ENCODE measurements at regions not wholly inside any gene's neighbourhood (a gene's known extent, or its start where the extent isn't known, plus 50 kb on each side); places are given as distances from the start of the nearest gene placed in this dataset.

GRCh38 chr9:80692751-80693150, 996.6 kb downstream of the TLE1 start:
- ChIA-PET RAD21 (ENCODE audit: unreplicated experiment) (no interaction called here), SMC1A (ENCODE audit: uncharacterized antibody, unreplicated experiment) (interaction anchor here (0.8 kb wide), 1 partner anchor 23 kb away, joined by 4 read pairs; no protein-coding TSS in a partner anchor), CTCF (no interaction called here), POLR2A (no interaction called here)
- H3K36me3 ChIP-seq (ENCODE audit: control insufficient read depth in 2 of 2, insufficient read depth in 2 of 2, low read length in 1 of 2): no peaks in the 10 kb centered on the region
- H3K4me1 ChIP-seq (ENCODE audit: control insufficient read depth, insufficient read depth, low read length): no peaks in the 10 kb centered on the region
- H3K79me2 ChIP-seq (ENCODE audit: control insufficient read depth, insufficient read depth, low read length): no peaks in the 10 kb centered on the region
- H3K27me3 ChIP-seq (replicated peaks in 1 of 2; ENCODE audit: control insufficient read depth in 2 of 2, insufficient read depth in 2 of 2, low read length in 1 of 2): no peaks in the 10 kb centered on the region
- no peaks in the 10 kb centered on the region for H3K9me3 ChIP-seq (replicated peaks; ENCODE audit: control insufficient read depth, insufficient read depth, low read length)
- no peak overlapping the region for H3K27ac ChIP-seq (ENCODE audit: control insufficient read depth, insufficient read depth)
- H4K20me1 ChIP-seq (ENCODE audit: control insufficient read depth, insufficient read depth): no peaks in the 10 kb centered on the region
- H3K9ac ChIP-seq (ENCODE audit: control insufficient read depth, insufficient read depth, low read length): no peak overlapping the region
- ATAC-seq: no peak
- BruUV-seq (replicated peaks): no TSS peak
- DNase-seq (ENCODE audit: low read depth, low spot score): no peak
- in situ Hi-C loops (cut with MboI) (no loop called here), intact Hi-C loops (cut with micrococcal nuclease; ENCODE audit: unreplicated experiment) (no loop called here)
- no peak overlapping the region for H2AFZ ChIP-seq (ENCODE audit: control insufficient read depth, low read depth, low read length)
- FAIRE-seq: peak; percentile 13
- no peak overlapping the region for H3K4me2 ChIP-seq (ENCODE audit: control insufficient read depth, insufficient read depth)
- no peak overlapping the region for H3K4me3 ChIP-seq
- TF ChIP-seq CHD4 (IDR thresholded peaks at IDR 0.05): no peak
- no peak for TF ChIP-seq HDAC2 (IDR thresholded peaks at IDR 0.05)
- no peak for TF ChIP-seq CUX1 (IDR thresholded peaks at IDR 0.05; ENCODE audit: insufficient replicate concordance, low read depth, low read length)
- TF ChIP-seq POLR2AphosphoS2 (IDR thresholded peaks at IDR 0.05; ENCODE audit: low read depth, low read length): no peak
- TF ChIP-seq MTA2 (IDR thresholded peaks at IDR 0.05; ENCODE audit: low read depth): no peak
- no peak for TF ChIP-seq FOXM1 (IDR thresholded peaks at IDR 0.05; ENCODE audit: low read depth, low read length)
- TF ChIP-seq PRDM15 (CRISPR knock-in tag; IDR thresholded peaks at IDR 0.05): no peak
- TF ChIP-seq ZBTB4 (CRISPR knock-in tag; IDR thresholded peaks at IDR 0.05): no peak
- no peak for TF ChIP-seq BACH1 (IDR thresholded peaks at IDR 0.05; ENCODE audit: borderline replicate concordance)
- no peak for TF ChIP-seq PBX3 (IDR thresholded peaks at IDR 0.05; ENCODE audit: insufficient replicate concordance, low read depth, low read length)
- no peak for TF ChIP-seq SIN3A (IDR thresholded peaks at IDR 0.05; ENCODE audit: low read depth, low read length)
- no peak for TF ChIP-seq NBN (IDR thresholded peaks at IDR 0.05)
- no peak for TF ChIP-seq SUZ12 (IDR thresholded peaks at IDR 0.05; ENCODE audit: unreplicated experiment)

All from GM12878 (cell line).